ENCODE measurements at regions not wholly inside any gene's neighbourhood (a gene's known extent, or its start where the extent isn't known, plus 50 kb on each side); places are given as distances from the start of the nearest gene placed in this dataset.

DNA sequence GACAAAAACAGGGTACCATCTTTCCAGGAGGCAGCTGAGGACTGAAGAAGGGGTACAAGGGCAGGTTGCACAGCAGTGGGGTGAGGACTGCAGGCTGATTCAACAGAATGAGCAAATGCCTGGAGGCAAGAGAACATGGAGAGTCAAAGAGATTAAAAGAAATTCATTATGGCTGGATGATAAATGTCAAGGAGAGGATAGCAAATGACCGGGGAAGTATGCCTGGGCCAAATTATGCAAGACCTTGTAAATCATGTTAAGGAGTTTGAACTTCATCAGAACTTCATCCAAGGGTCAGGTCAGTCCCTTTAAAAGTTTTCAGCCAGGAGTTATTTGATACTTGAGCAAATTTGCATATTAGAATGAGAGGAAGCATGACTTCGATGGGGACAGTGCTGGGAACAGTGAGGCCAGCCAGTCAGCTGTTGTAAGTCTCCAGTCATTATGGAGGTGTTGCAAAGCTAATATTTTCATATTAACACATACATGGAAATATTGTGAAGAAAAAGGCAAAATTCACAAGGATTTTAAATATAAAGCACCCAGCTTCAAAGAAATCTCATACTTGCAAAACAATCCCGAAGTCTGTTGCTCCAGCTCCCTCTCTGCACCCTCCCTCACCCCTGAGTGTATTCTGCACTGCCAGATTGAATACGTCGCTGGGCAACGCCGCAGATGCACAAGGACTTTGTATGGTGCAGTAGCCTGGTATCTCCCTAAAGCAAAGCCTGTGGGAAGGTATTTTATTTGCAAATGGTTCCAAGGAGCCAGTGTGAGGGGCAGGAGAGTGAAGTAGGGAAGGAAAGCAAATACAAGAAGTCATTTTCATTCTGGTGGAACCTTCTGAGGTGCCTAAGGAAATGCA lies 509.8 kb upstream of the TLE4 start:
- H3K27ac ChIP-seq, result no peak overlapping the region
- H3F3A ChIP-seq (ENCODE audit: insufficient read depth), result no peaks in the 10 kb centered on the region; the same call in none of the 2 replicates
- H2AFZ ChIP-seq, result no peak overlapping the region
- H3K9me2 ChIP-seq (ENCODE audit: insufficient read depth), result no peaks in the 10 kb centered on the region
- no peak overlapping the region for H3K4me3 ChIP-seq
- no peaks in the 10 kb centered on the region for H3K79me2 ChIP-seq (ENCODE audit: insufficient read depth)
- H3K9ac ChIP-seq, result no peak overlapping the region
- no peaks in the 10 kb centered on the region for H3K9me3 ChIP-seq (ENCODE audit: low read depth)
- no peaks in the 10 kb centered on the region for H3K36me3 ChIP-seq (ENCODE audit: low read depth)
- in situ Hi-C loops (cut with MboI), result no loop called here
- no peak for DNase-seq
- no peaks in the 10 kb centered on the region for H4K20me1 ChIP-seq (ENCODE audit: insufficient read depth)
- no peak overlapping the region for H3K4me2 ChIP-seq (ENCODE audit: unreplicated experiment)
- peaks cover 12% of the 10 kb centered on the region for H3K4me1 ChIP-seq (ENCODE audit: insufficient read depth)
- no peak for TF ChIP-seq EZH2 (IDR thresholded peaks at IDR 0.05; ENCODE audit: insufficient read depth, poor library complexity, severe bottlenecking)
- TF ChIP-seq EZH2phosphoT487 (IDR thresholded peaks at IDR 0.05; ENCODE audit: insufficient read depth, low read depth), result no peak
- H3K27me3 ChIP-seq (replicated peaks; ENCODE audit: insufficient read depth), result no peaks in the 10 kb centered on the region
- WGBS, 2 experiments (ENCODE audit: low coverage in 1 of 2, low lambda C conversion rate in 2 of 2, missing lambda C conversion rate in 2 of 2), result 65% methylated on average over 7 of the region's 7 CpGs

DNA sequence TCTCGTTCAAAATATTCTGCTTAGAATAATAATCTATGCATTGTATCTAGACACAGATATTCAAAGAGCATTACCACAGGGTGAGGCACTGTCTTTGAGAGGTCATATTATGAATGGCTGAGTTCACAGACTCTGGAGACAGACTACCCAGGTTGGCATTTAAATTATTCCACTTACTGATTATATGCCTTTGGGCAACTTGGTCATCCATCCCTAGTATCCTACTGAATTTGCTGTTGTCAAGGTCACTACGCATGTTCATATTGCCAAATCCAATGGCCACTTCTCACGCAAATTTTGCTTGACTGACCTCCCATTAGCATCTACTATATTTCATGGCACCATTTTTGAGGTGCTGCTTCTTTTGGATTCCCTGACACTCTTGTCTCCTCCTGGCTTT lies 498.6 kb upstream of the TLE4 start:
- no peaks in the 10 kb centered on the region for H3K36me3 ChIP-seq (ENCODE audit: low read depth)
- no peak overlapping the region for H3K9ac ChIP-seq
- no peaks in the 10 kb centered on the region for H3K79me2 ChIP-seq (ENCODE audit: insufficient read depth)
- H3K4me1 ChIP-seq (ENCODE audit: insufficient read depth), result no peaks in the 10 kb centered on the region
- TF ChIP-seq EZH2 (IDR thresholded peaks at IDR 0.05; ENCODE audit: insufficient read depth, poor library complexity, severe bottlenecking), result no peak
- TF ChIP-seq EZH2phosphoT487 (IDR thresholded peaks at IDR 0.05; ENCODE audit: insufficient read depth, low read depth), result no peak
- H3K4me2 ChIP-seq (ENCODE audit: unreplicated experiment), result no peak overlapping the region
- H2AFZ ChIP-seq, result no peak overlapping the region
- WGBS, 2 experiments (ENCODE audit: low coverage in 1 of 2, low lambda C conversion rate in 2 of 2, missing lambda C conversion rate in 2 of 2), result 77 to 79% methylated on average over 3 of the region's 3 CpGs
- no peak overlapping the region for H3K27ac ChIP-seq
- in situ Hi-C loops (cut with MboI), result no loop called here
- no peak overlapping the region for H3K4me3 ChIP-seq
- no peaks in the 10 kb centered on the region for H3F3A ChIP-seq (ENCODE audit: insufficient read depth)
- no peaks in the 10 kb centered on the region for H3K9me2 ChIP-seq (ENCODE audit: insufficient read depth)
- H3K27me3 ChIP-seq (replicated peaks; ENCODE audit: insufficient read depth), result no peaks in the 10 kb centered on the region
- no peaks in the 10 kb centered on the region for H4K20me1 ChIP-seq (ENCODE audit: insufficient read depth)
- H3K9me3 ChIP-seq (ENCODE audit: low read depth), result no peaks in the 10 kb centered on the region
- no peak for DNase-seq

DNA sequence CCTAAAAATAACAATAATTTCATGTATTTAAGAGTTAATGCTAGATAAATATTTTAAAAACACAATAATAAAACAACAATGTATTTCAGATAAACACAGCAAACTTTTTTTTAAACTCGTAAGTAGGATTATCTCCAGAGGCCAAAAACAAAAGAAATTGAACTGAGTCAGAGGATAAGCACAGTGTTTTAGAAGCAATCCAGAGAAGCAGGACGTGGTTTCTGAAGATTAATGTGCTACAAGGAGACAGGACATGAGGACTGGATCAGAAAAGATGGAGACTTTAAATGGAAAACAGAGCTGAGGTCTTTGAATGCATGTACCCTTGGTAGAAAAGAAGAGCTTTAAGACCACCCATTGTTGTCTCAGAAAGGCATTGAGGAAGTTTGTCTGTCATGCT lies 491.2 kb upstream of the TLE4 start:
- DNase-seq, result no peak

DNA sequence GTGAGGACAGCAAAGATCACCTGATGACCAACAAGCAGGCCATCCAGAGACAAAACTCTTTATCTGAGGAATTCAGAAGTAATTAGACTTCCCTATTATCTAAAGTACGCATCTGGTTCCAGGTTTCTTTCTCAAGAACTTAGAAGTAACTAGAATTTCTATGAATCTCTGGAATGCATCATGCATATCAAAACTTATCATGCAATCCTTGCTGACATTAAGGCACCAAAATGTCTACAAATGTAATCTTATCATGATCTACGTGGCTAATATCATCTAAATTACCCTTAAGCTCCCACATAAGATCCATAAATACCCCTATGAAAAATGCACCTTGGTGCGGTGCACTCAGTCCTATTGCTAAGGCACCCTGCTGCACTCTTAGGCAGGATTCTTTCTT lies 488.1 kb upstream of the TLE4 start:
- in situ Hi-C loops (cut with MboI), result no loop called here
- H3F3A ChIP-seq (ENCODE audit: insufficient read depth), result no peaks in the 10 kb centered on the region
- H4K20me1 ChIP-seq (ENCODE audit: insufficient read depth), result no peaks in the 10 kb centered on the region
- WGBS, 2 experiments (ENCODE audit: low coverage in 1 of 2, low lambda C conversion rate in 2 of 2, missing lambda C conversion rate in 2 of 2), result 62 to 64% methylated on average over 3 of the region's 3 CpGs
- H3K9ac ChIP-seq, result no peak overlapping the region
- H3K27me3 ChIP-seq (replicated peaks; ENCODE audit: insufficient read depth), result no peaks in the 10 kb centered on the region
- H3K9me2 ChIP-seq (ENCODE audit: insufficient read depth), result peaks cover 2% of the 10 kb centered on the region; the same call in 1 of the 2 replicates
- no peaks in the 10 kb centered on the region for H3K4me1 ChIP-seq (ENCODE audit: insufficient read depth)
- no peaks in the 10 kb centered on the region for H3K79me2 ChIP-seq (ENCODE audit: insufficient read depth)
- no peak for DNase-seq
- H3K9me3 ChIP-seq (ENCODE audit: low read depth), result no peaks in the 10 kb centered on the region
- no peaks in the 10 kb centered on the region for H3K36me3 ChIP-seq (ENCODE audit: low read depth)
- no peak for TF ChIP-seq EZH2phosphoT487 (IDR thresholded peaks at IDR 0.05; ENCODE audit: insufficient read depth, low read depth)
- no peak for TF ChIP-seq EZH2 (IDR thresholded peaks at IDR 0.05; ENCODE audit: insufficient read depth, poor library complexity, severe bottlenecking)
- no peak overlapping the region for H3K27ac ChIP-seq
- H3K4me2 ChIP-seq (ENCODE audit: unreplicated experiment), result no peak overlapping the region
- H2AFZ ChIP-seq, result no peak overlapping the region
- no peak overlapping the region for H3K4me3 ChIP-seq

More for the DNA sequence above, 491.2 kb upstream of the TLE4 start:
- TF ChIP-seq EZH2 (IDR thresholded peaks at IDR 0.05; ENCODE audit: insufficient read depth, poor library complexity, severe bottlenecking) (no peak), EZH2phosphoT487 (IDR thresholded peaks at IDR 0.05; ENCODE audit: insufficient read depth, low read depth) (no peak)
- Histone ChIP-seq H3K9me2 (ENCODE audit: insufficient read depth) (peaks cover 2% of the 10 kb centered on the region; the same call in 1 of the 2 replicates), H4K20me1 (ENCODE audit: insufficient read depth) (no peaks in the 10 kb centered on the region), H3F3A (ENCODE audit: insufficient read depth) (no peaks in the 10 kb centered on the region), H3K4me1 (ENCODE audit: insufficient read depth) (no peaks in the 10 kb centered on the region), H3K36me3 (ENCODE audit: low read depth) (no peaks in the 10 kb centered on the region), H3K9me3 (ENCODE audit: low read depth) (no peaks in the 10 kb centered on the region), H3K27ac (no peak overlapping the region), H3K27me3 (replicated peaks; ENCODE audit: insufficient read depth) (no peaks in the 10 kb centered on the region), H3K4me2 (ENCODE audit: unreplicated experiment) (no peak overlapping the region), H3K4me3 (no peak overlapping the region), H3K79me2 (ENCODE audit: insufficient read depth) (no peaks in the 10 kb centered on the region), H3K9ac (no peak overlapping the region), H2AFZ (peak overlapping the region; percentile 39; the same call in 1 of the 2 replicates)
- in situ Hi-C loops (cut with MboI), result no loop called here
- 9 to 20% methylated on average over 2 of the region's 2 CpGs for WGBS, 2 experiments (ENCODE audit: low coverage in 1 of 2, low lambda C conversion rate in 2 of 2, missing lambda C conversion rate in 2 of 2)

Data from GM23248 (cell line).